ENCODE measurements at regions not wholly inside any gene's neighbourhood (a gene's known extent, or its start where the extent isn't known, plus 50 kb on each side); places are given as distances from the start of the nearest gene placed in this dataset.

GRCh38 chr5:101160002-101160401 is 256.9 kb upstream of the ST8SIA4 start:
- no peak for TF ChIP-seq POLR2A (IDR thresholded peaks at IDR 0.05)
- no peak for TF ChIP-seq CTCF (IDR thresholded peaks at IDR 0.05)

Data from uterus (tissue), 2 donors.